AG20443 (cell line): ENCODE measurements at regions not wholly inside any gene's neighbourhood (a gene's known extent, or its start where the extent isn't known, plus 50 kb on each side); places are given as distances from the start of the nearest gene placed in this dataset.

Experiments used
- DNase-seq: peaks from one replicate; pipeline ENCODE4 v3.0.0; 2012; ENCODE audit warnings: low spot score, mixed read lengths

DNA sequence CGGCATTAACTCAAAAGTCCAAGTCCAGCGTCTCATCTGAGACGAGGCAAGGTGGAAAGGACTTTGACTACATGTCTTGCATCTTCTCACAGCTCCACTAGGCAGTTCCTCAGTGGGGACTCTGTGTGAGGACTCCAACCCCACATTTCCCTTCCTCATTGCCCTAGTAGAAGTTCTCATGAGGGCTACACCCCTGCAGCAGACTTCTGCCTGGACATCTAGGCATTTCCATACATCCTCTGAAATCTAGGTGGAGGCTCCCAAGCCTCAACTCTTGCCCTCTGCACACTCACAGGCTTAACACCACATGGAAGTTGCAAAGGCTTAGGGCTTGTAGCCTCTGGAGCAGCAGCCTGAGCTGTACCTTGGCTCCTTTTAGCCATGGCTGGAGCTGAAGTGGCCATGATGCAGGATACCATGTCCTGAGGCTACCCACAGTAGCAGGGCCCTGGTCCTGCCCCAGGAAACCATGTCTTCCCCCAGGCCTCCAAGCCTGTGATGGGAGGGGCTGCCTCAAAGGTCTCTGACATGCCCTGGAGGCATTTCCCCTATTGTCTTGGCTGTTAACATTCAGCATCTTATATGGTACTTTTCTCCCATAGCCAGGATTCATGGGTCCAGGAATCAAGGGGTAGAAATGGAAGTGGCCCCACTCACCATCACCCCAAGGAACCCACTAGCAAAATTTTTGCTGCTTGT, 194.6 kb upstream of the KCNG1 start:
- DNase-seq, result no peak

- no peak for DNase-seq
These were observed 193.9 kb upstream of the KCNG1 start for GRCh38 chr20:51216850-51217249.

DNA sequence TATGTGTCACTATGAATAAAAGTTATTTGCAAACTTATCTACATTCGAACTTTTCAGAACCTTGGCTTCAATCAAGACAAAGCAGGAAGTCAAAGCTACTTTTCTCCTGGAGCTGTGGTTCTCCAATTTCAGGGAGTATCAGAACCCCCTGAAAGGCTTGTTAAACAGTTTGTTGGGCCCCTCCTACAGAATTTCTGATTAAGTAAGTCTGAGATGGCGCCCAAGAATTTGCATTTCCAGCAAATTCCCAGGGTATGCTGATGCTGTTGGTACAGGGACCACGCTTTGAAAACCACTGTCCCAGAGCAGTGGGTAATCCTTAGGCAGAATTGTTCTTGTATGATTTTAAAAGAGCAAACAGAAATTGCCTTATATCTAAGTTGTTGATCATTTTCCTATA, 189.9 kb upstream of the KCNG1 start:
- DNase-seq, result no peak

- no peak for DNase-seq
These were observed 188.3 kb upstream of the KCNG1 start for GRCh38 chr20:51211191-51211590.

- no peak for DNase-seq
These were observed 187.2 kb upstream of the KCNG1 start for GRCh38 chr20:51210084-51210483.

DNA sequence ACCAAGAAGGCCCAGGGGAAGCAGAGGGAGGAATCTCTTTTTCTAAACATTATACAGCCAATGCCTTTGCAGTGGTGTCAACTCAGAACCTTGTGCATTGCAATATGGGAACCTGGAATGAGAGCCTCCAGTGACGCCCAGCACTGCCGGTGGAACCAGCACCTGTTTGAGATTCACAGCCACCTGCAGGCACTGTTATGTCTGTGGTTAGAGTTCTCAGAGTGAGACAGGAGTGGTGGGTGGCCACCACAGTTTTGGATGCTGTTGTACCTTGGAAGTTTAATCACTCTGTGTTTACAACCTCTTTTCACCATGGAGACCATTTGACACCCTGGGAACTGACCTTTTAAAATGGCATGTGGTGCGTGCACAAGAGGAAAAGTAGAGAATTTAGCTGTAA, 185.3 kb upstream of the KCNG1 start:
- no peak for DNase-seq

DNA sequence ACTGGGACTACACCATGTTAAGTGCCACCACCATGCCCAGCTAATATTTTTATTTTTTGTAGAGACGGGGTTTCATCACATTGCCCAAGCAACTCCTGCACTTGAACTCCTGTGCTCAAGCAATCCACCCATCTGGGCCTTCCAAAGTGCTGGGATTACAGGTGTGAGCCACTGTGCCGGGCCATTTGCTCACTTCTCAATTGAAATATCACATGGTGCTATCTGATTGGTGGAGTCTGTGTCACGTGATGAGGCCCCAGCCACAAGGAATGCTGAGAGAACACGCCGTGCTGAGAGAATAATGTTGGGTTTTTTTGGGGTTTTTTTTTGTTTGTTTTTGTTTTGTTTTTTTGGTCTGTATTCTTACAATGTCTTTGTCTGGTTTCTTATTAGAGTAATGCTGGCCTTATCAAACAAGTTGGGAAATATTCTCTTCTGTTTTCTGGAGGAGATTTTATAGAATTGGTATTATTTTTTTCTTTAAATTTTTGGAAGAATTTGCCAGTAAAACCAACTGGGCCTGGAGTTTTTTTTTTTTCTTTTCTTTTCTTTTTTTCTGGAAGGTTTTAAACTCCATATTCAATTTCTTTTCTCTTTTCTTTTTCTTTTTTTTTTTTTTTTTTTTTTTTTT, 183.2 kb upstream of the KCNG1 start:
- no peak for DNase-seq

DNA sequence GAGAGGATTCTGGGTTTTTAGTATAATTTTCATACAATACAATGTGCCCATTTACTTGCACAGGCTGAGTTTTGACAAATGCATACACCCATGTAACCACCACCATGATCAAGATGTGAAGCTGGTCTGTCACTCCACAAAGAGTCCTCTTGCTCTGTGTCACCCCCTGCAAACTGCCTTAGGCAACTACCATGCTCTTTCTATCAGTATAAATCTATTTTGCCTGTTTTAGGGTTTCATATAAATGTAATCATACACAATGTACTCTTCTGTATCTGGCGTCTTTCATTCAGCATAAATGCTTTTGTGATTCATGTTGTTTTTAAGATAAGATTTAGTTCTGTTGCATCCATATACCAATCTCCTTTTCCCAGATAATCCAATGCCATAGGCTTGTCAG, 181.9 kb upstream of the KCNG1 start:
- no peak for DNase-seq

DNA sequence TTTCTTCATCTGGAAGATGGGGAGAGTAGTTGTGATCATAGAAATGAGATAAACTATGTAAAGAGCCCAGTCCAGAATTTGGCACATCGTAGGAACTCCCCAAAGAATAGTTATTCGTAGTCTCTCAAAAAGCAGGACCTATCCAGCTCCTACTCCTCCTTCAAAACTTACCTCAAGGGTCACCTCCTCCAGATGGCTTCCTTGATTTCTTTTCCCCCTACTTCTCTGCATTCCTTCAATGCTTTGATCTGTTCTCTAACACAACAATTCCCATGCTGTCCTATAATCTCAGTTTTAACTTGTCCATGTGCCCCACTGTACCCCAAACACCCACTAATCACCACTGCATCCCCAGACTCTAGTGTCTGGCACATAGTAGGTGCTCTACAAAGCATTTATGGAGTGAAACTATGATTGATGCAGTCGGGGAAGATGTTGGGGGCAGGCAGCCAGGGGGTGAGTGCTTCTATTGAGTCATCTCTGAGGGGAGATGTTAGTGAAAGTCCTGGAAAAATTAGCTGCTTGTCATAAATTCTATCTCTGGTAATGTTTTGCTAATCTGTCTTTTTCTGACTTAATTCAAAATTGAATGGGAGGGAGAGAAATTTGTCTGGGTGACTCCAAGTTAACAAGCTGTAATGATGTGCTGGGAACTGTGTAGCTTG, 181.3 kb upstream of the KCNG1 start:
- no peak for DNase-seq

DNA sequence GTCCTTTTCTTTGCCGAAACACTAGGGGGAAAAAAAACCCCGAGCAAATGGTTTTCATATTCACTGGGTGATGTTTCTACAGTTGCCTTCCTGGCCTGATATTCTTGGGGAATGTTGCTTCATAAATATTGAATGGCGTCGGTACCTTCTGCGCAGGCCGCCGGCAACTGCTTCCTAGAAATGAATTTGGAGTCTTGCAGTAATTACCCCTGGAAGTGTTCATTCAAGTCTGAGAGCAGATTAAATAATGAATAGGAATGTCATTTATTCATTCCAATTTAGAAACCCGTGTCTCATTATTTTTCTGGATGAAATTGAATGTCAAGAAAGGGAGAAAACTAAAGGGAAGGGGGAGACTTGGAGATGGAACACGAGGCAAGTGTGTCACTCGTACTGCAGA, 179.4 kb upstream of the KCNG1 start:
- no peak for DNase-seq

- DNase-seq, result no peak
These were observed 177.0 kb upstream of the KCNG1 start for GRCh38 chr20:51199920-51200319.

GRCh38 chr20:51198876-51199523, 176.1 kb upstream of the KCNG1 start:
- DNase-seq, result no peak

GRCh38 chr20:51198238-51198637, 175.3 kb upstream of the KCNG1 start:
- DNase-seq, result no peak

DNA sequence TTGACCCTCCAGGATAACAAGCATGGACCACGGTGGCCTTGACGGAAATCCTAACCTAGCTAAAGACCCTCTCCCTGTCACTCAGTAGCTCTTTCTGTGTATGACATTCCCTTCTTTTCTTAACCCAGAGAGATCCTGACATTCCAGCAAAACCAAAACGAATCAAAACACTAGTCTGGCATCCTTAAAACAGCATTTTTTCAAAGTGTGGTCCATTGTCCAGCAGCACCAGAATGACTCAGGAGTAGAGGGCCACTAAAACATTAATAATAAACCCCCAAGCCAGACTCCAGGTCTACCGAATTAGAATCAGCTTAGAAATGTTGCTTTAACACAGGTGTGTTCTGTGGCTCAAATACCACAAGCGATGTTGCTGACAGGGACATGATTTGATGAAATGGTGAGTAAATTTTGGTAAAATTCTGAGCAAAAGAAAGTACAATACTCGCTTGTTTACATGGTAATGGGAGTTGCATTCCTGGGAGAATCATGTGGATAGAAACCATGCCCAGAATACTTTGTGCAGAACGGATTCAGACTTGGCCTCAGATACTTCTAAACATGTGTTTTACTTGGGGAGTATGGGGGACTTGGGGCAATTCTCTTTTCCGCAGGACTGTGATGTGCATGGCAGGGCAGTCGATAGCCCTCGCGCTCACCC, 174.2 kb upstream of the KCNG1 start:
- peak; percentile 25 for DNase-seq

- no peak for DNase-seq
These were observed 173.1 kb upstream of the KCNG1 start for GRCh38 chr20:51195990-51196389.

GRCh38 chr20:51195419-51195901, 172.6 kb upstream of the KCNG1 start:
- DNase-seq, result no peak

- DNase-seq, result no peak
These were observed 170.3 kb upstream of the KCNG1 start for GRCh38 chr20:51193066-51193772.

- no peak for DNase-seq
These were observed 167.9 kb upstream of the KCNG1 start for GRCh38 chr20:51190783-51191180.

DNA sequence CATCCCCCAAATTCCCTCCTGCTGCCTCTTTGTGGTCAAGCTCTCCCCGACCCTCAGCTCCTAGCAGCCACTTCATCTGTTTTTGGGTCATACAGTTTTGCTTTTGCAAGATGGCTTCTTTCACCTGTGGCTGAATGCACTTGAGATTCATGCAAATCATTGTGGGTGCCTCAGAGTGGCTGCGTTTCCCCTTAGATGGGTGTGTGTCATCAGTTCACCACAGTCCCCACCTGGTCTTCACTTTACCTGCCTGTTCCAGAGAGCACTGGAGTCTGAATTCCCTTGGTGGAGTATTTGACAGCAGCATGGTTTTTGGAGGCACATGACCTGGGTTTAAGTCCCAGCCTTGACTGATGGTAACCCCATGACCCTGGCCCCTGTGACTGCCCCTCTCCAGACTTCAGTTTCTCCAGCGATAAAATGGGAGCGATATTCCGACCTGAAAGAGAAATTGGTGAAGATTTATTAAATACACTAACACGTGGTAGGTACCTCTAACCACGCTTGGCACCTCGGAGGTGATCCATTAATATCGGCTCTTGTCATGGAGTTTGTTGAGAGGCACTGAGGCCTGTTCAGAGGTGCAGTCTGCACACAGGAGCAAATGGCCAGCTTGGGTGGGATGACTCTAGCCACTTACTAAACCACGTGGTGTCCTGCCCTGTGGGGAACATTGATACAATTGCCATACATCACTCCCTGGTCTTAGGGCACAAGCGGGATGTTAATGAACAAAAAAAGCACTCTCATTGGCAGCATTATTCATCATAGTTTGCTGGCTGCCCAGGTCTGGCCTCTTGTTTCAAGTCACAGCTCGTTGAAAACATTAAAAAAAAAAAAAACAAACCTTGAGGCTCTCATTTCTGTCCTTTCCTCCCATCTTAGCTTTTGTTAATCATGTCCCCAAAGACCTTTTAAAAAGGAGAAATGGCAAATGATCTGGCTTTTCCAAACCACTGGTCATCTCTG, 167.2 kb upstream of the KCNG1 start:
- DNase-seq, result no peak

DNA sequence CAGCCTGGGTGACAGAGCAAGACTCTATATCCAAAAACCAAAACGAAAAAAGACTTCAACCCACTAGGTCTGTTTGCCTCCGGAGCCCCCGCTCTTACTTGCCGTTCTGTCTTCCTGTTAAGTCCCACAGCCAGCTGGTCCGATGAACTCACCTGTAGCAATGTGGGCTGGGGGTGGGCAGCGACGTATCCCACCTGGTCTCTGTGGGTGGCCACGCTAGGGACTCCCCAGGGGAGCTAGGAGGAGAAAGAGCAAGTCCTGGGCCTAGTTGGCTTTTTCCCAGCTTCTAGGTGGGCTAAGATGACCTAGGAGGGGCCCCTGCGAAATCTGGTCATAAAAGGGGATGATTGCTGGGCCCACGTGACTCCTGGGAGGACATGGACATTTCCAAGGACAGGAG, 166.0 kb upstream of the KCNG1 start:
- DNase-seq, result no peak
